Fibroblast of villous mesenchyme (primary cell): ENCODE measurements at regions not wholly inside any gene's neighbourhood (a gene's known extent, or its start where the extent isn't known, plus 50 kb on each side); places are given as distances from the start of the nearest gene placed in this dataset.

Experiments used
- DNase-seq: peaks from one replicate; pipeline ENCODE4 v3.0.0-alpha.2; 2010; ENCODE audit warnings: low read depth
- H3K4me3 ChIP-seq: 2 replicates; pipeline ENCODE4 v1.5.1; 2011; ENCODE audit warnings: low read depth, mild to moderate bottlenecking, low read length
- TF ChIP-seq, protein P1 (sequence below): IDR thresholded peaks from 2 replicates; pipeline ENCODE4 v1.5.1; 2012; ENCODE audit warnings: low read depth, mild to moderate bottlenecking, low read length; ENCODE audit not compliant: insufficient read depth

GRCh38 chr22:49032821-49033220 is 794.9 kb downstream of the BRD1 start:
- TF ChIP-seq, protein P1, sequence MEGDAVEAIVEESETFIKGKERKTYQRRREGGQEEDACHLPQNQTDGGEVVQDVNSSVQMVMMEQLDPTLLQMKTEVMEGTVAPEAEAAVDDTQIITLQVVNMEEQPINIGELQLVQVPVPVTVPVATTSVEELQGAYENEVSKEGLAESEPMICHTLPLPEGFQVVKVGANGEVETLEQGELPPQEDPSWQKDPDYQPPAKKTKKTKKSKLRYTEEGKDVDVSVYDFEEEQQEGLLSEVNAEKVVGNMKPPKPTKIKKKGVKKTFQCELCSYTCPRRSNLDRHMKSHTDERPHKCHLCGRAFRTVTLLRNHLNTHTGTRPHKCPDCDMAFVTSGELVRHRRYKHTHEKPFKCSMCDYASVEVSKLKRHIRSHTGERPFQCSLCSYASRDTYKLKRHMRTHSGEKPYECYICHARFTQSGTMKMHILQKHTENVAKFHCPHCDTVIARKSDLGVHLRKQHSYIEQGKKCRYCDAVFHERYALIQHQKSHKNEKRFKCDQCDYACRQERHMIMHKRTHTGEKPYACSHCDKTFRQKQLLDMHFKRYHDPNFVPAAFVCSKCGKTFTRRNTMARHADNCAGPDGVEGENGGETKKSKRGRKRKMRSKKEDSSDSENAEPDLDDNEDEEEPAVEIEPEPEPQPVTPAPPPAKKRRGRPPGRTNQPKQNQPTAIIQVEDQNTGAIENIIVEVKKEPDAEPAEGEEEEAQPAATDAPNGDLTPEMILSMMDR, result no peak
- H3K4me3 ChIP-seq, result no peak overlapping the region
- no peak for DNase-seq

GRCh38 chr22:49031746-49032330 is 795.8 kb downstream of the BRD1 start:
- TF ChIP-seq, protein P1, result no peak
- no peak for DNase-seq

DNA sequence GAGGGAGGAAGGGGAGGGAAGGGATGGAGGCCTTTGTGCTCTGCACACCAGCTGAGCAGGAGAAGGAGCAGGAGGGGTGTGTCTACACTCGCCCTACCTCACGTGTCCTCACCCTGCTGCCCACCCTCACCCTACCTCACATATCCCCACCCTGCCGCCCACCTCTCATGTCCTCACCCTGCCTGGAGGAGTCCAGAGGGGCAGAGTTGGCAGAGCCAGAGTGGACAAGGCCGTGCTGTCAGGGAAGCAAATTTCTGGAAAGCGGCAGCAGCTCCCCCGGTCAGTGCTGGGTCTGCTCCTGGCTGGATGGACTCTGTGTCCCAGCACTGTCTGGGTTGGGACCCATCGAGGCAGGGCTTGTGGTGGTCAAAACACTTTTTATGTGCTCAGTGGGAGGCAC is 799.6 kb downstream of the BRD1 start:
- no peak for DNase-seq
- TF ChIP-seq, protein P1, result no peak
- H3K4me3 ChIP-seq, result no peak overlapping the region

More at GRCh38 chr22:49031746-49032330, 795.8 kb downstream of the BRD1 start:
- H3K4me3 ChIP-seq, result no peak overlapping the region

GRCh38 chr22:49027368-49027670 is 800.4 kb downstream of the BRD1 start:
- DNase-seq, result no peak
- TF ChIP-seq, protein P1, result no peak

GRCh38 chr22:49026494-49027367 is 800.9 kb downstream of the BRD1 start:
- DNase-seq, result no peak
- no peak overlapping the region for H3K4me3 ChIP-seq
- TF ChIP-seq, protein P1, result no peak

More at GRCh38 chr22:49027368-49027670, 800.4 kb downstream of the BRD1 start:
- H3K4me3 ChIP-seq, result no peak overlapping the region

GRCh38 chr22:49025791-49026493 is 801.7 kb downstream of the BRD1 start:
- no peak for DNase-seq

More at GRCh38 chr22:49025791-49026493, 801.7 kb downstream of the BRD1 start:
- H3K4me3 ChIP-seq, result no peak overlapping the region
- TF ChIP-seq, protein P1, result no peak
